ENCODE measurements at regions not wholly inside any gene's neighbourhood (a gene's known extent, or its start where the extent isn't known, plus 50 kb on each side); places are given as distances from the start of the nearest gene placed in this dataset.

DNA sequence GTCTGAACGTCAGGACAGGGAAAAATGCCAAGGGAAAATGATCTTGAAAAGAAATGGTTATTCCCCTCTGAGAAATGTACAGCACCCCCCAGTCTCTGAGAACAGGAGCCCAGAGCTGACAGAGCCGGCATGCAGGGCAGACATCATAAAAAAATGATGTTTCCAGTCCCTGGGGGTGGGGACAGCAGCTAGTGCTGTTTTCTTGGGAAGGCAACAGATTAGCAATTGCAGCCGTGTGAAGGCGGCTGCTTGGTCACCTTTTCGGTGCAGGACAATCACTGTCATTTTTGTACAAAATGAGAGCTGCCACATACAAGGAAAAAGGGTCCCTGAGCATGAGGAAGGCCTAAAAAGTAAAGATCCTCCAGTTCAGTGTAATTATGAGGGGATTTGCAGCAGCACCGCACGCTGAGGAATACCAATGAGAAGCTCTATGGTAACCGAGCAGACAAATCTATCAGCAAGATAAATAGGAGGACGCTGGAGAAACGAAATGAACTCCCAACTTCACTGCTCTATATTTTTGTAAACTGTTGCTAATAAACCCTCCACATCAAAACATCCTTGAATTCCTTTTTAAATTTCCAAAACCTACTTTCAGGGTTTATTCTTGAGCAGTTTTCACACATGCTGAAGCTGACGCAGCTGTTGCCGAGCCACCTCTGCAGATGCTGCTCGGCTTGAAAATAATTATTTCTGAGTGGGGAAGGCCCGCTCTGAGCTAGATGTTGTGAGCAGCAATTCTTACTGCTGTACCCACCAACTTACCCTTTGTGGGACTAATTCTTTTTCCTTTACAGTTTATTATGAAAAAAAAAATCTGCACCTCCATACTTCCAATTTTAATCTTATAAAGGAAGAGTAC, 98.2 kb upstream of the NEBL start:
- TF ChIP-seq, protein P1, sequence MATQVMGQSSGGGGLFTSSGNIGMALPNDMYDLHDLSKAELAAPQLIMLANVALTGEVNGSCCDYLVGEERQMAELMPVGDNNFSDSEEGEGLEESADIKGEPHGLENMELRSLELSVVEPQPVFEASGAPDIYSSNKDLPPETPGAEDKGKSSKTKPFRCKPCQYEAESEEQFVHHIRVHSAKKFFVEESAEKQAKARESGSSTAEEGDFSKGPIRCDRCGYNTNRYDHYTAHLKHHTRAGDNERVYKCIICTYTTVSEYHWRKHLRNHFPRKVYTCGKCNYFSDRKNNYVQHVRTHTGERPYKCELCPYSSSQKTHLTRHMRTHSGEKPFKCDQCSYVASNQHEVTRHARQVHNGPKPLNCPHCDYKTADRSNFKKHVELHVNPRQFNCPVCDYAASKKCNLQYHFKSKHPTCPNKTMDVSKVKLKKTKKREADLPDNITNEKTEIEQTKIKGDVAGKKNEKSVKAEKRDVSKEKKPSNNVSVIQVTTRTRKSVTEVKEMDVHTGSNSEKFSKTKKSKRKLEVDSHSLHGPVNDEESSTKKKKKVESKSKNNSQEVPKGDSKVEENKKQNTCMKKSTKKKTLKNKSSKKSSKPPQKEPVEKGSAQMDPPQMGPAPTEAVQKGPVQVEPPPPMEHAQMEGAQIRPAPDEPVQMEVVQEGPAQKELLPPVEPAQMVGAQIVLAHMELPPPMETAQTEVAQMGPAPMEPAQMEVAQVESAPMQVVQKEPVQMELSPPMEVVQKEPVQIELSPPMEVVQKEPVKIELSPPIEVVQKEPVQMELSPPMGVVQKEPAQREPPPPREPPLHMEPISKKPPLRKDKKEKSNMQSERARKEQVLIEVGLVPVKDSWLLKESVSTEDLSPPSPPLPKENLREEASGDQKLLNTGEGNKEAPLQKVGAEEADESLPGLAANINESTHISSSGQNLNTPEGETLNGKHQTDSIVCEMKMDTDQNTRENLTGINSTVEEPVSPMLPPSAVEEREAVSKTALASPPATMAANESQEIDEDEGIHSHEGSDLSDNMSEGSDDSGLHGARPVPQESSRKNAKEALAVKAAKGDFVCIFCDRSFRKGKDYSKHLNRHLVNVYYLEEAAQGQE (IDR thresholded peaks at IDR 0.05; ENCODE audit: borderline replicate concordance) = peak; percentile 90
- TF ChIP-seq SMC3 (conservative IDR thresholded peaks at IDR 0.05; ENCODE audit: poor library complexity) (no peak), POLR2AphosphoS5 (IDR thresholded peaks at IDR 0.05) (no peak), RAD21 (conservative IDR thresholded peaks at IDR 0.05) (peak; percentile 11), TAF1 (IDR thresholded peaks at IDR 0.05; ENCODE audit: low read depth) (no peak), EP300 (conservative IDR thresholded peaks at IDR 0.05; ENCODE audit: poor library complexity, severe bottlenecking) (no peak), MXI1 (conservative IDR thresholded peaks at IDR 0.05; ENCODE audit: poor library complexity, severe bottlenecking) (peak; percentile 38), EZH2 (IDR thresholded peaks at IDR 0.05; ENCODE audit: borderline replicate concordance, insufficient read depth, low read length, poor library complexity, severe bottlenecking) (no peak)
- TF ChIP-seq, protein P2, sequence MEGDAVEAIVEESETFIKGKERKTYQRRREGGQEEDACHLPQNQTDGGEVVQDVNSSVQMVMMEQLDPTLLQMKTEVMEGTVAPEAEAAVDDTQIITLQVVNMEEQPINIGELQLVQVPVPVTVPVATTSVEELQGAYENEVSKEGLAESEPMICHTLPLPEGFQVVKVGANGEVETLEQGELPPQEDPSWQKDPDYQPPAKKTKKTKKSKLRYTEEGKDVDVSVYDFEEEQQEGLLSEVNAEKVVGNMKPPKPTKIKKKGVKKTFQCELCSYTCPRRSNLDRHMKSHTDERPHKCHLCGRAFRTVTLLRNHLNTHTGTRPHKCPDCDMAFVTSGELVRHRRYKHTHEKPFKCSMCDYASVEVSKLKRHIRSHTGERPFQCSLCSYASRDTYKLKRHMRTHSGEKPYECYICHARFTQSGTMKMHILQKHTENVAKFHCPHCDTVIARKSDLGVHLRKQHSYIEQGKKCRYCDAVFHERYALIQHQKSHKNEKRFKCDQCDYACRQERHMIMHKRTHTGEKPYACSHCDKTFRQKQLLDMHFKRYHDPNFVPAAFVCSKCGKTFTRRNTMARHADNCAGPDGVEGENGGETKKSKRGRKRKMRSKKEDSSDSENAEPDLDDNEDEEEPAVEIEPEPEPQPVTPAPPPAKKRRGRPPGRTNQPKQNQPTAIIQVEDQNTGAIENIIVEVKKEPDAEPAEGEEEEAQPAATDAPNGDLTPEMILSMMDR (IDR thresholded peaks at IDR 0.05; ENCODE audit: poor library complexity, severe bottlenecking) = no peak
- no peaks in the 10 kb centered on the region for H3K9me2 ChIP-seq (ENCODE audit: insufficient read depth, low read length)
- peak overlapping the region; percentile 1 for H2AFZ ChIP-seq (ENCODE audit: low read depth, low read length)
- H3K9me3 ChIP-seq (ENCODE audit: low read length) = no peaks in the 10 kb centered on the region
- no peaks in the 10 kb centered on the region for H3K36me3 ChIP-seq (ENCODE audit: insufficient read depth, low read length)
- H3K27me3 ChIP-seq (ENCODE audit: insufficient read depth, low read depth, low read length) = no peaks in the 10 kb centered on the region
- H3K79me2 ChIP-seq (replicated peaks; ENCODE audit: insufficient read depth, low read length) = no peaks in the 10 kb centered on the region
- H3F3A ChIP-seq (ENCODE audit: insufficient read depth, low read length, poor library complexity, severe bottlenecking) = peaks cover 6% of the 10 kb centered on the region
- peak overlapping the region; percentile 61 for H3K4me3 ChIP-seq (ENCODE audit: low read length)
- H4K20me1 ChIP-seq (ENCODE audit: insufficient read depth) = no peaks in the 10 kb centered on the region
- peak overlapping the region; percentile 76 for H3K27ac ChIP-seq (ENCODE audit: low read length)
- peak overlapping the region; percentile 79 for H3K4me2 ChIP-seq (ENCODE audit: low read length)
- H3K9ac ChIP-seq (ENCODE audit: low read length) = peak overlapping the region; percentile 53

DNA sequence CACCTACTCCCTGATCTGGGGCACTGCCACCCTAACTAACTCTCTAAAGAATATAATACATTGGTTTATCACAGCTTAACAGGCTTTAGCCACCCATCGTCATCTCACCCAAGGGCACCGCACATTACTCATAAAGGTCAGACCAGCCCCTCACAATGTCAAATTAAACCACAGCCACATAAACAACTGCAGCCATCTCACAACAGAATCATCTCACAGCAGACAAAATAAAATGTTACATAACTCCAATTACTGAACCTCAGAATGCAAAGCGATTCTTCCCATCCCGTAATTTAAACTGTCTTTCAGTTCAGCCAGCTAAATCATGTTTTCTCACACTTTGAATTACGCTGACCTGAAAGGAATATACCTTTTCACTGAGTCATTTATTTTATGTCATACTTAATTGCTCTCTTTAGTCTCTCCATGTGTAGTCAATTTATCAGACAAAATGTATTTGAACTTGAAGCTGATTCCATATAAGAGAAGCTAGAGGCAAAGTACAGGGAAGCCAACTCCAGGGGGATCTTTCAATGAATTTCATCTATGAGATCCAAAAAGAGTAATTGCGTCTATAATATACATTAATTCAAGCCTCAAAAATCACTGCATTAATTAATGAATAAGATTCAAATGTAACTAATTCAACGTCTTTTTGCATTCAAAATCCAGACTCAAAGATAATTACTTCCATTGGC, 96.9 kb upstream of the NEBL start:
- Histone ChIP-seq H3K27ac (ENCODE audit: low read length) (peak overlapping the region; percentile 76), H3F3A (ENCODE audit: insufficient read depth, low read length, poor library complexity, severe bottlenecking) (peaks cover 6% of the 10 kb centered on the region), H3K27me3 (ENCODE audit: insufficient read depth, low read depth, low read length) (no peaks in the 10 kb centered on the region), H3K4me3 (ENCODE audit: low read length) (peak overlapping the region; percentile 8), H3K4me2 (ENCODE audit: low read length) (no peak overlapping the region), H3K79me2 (replicated peaks; ENCODE audit: insufficient read depth, low read length) (no peaks in the 10 kb centered on the region), H3K9me3 (ENCODE audit: low read length) (no peaks in the 10 kb centered on the region), H3K9me2 (ENCODE audit: insufficient read depth, low read length) (no peaks in the 10 kb centered on the region), H2AFZ (ENCODE audit: low read depth, low read length) (no peak overlapping the region), H4K20me1 (ENCODE audit: insufficient read depth) (no peaks in the 10 kb centered on the region), H3K36me3 (ENCODE audit: insufficient read depth, low read length) (no peaks in the 10 kb centered on the region), H3K9ac (ENCODE audit: low read length) (no peak overlapping the region)
- TF ChIP-seq EZH2 (IDR thresholded peaks at IDR 0.05; ENCODE audit: borderline replicate concordance, insufficient read depth, low read length, poor library complexity, severe bottlenecking) (no peak), POLR2AphosphoS5 (IDR thresholded peaks at IDR 0.05) (no peak), EP300 (conservative IDR thresholded peaks at IDR 0.05; ENCODE audit: poor library complexity, severe bottlenecking) (no peak), TAF1 (IDR thresholded peaks at IDR 0.05; ENCODE audit: low read depth) (no peak), RAD21 (conservative IDR thresholded peaks at IDR 0.05) (no peak), MXI1 (conservative IDR thresholded peaks at IDR 0.05; ENCODE audit: poor library complexity, severe bottlenecking) (no peak), SMC3 (conservative IDR thresholded peaks at IDR 0.05; ENCODE audit: poor library complexity) (no peak)
- TF ChIP-seq, protein P1 (IDR thresholded peaks at IDR 0.05; ENCODE audit: borderline replicate concordance) = no peak
- TF ChIP-seq, protein P2 (IDR thresholded peaks at IDR 0.05; ENCODE audit: poor library complexity, severe bottlenecking) = no peak
